GM23338 (cell line): ENCODE measurements at regions not wholly inside any gene's neighbourhood (a gene's known extent, or its start where the extent isn't known, plus 50 kb on each side); places are given as distances from the start of the nearest gene placed in this dataset.
A peak's percentile ranks its signal among the peaks of the same experiment; 100 is the strongest.

Source experiments
- ATAC-seq: fragments of 200-7000 bp; cut with Tn5 transposase; 3 replicates; pipeline ENCODE4 v1.9.1; 2020
- DNase-seq: peaks from one replicate; pipeline ENCODE4 v3.0.0-alpha.2; 2015; ENCODE audit warnings: low spot score
- H2AFZ ChIP-seq: fragments of 200-600 bp; sonication (generic); 2 replicates; pipeline ENCODE4 v1.8.0; 2016; ENCODE audit warnings: antibody characterized with exemption, mild to moderate bottlenecking, moderate library complexity
- H3F3A ChIP-seq: fragments of 200-600 bp; sonication (generic); replicated peaks from 2 replicates; pipeline ENCODE4 v1.8.0; 2017; ENCODE audit warnings: antibody characterized with exemption, mixed run types, low read depth
- H3K27ac ChIP-seq: fragments of 200-600 bp; sonication (generic); 2 replicates; pipeline ENCODE4 v1.6.1; 2016; ENCODE audit warnings: low read depth
- H3K27me3 ChIP-seq: fragments of 200-600 bp; sonication (generic); 2 replicates; pipeline ENCODE4 v1.8.0; 2016; ENCODE audit warnings: mild to moderate bottlenecking, mixed run types, moderate library complexity; ENCODE audit not compliant: insufficient read depth
- H3K36me3 ChIP-seq: fragments of 200-600 bp; sonication (generic); 2 replicates; pipeline ENCODE4 v1.8.0; 2016; ENCODE audit warnings: mild to moderate bottlenecking; ENCODE audit not compliant: insufficient read depth
- H3K4me1 ChIP-seq: fragments of 200-600 bp; sonication (generic); 2 replicates; pipeline ENCODE4 v1.8.0; 2016; ENCODE audit warnings: mild to moderate bottlenecking, moderate library complexity; ENCODE audit not compliant: insufficient read depth
- H3K4me2 ChIP-seq: fragments of 200-600 bp; sonication (generic); 2 replicates; pipeline ENCODE4 v1.7.1; 2017; ENCODE audit warnings: mixed run types
- H3K4me3 ChIP-seq: fragments of 200-600 bp; sonication (generic); 2 replicates; pipeline ENCODE4 v1.6.1; 2016; ENCODE audit warnings: mixed run types
- H3K79me2 ChIP-seq: fragments of 200-600 bp; sonication (generic); replicated peaks from 2 replicates; pipeline ENCODE4 v1.8.0; 2017; ENCODE audit warnings: mild to moderate bottlenecking; ENCODE audit not compliant: insufficient read depth
- H3K9me2 ChIP-seq: fragments of 200-600 bp; sonication (generic); 2 replicates; pipeline ENCODE4 v1.8.0; 2017; ENCODE audit not compliant: insufficient read depth
- H4K20me1 ChIP-seq: fragments of 200-600 bp; sonication (generic); replicated peaks from 2 replicates; pipeline ENCODE4 v1.8.0; 2017; ENCODE audit warnings: mild to moderate bottlenecking; ENCODE audit not compliant: insufficient read depth
- H3K27ac Mint-ChIP-seq: 2 replicates; pipeline ENCODE4 v1.8.0; 2020; ENCODE audit warnings: inconsistent platforms, mild to moderate bottlenecking, moderate library complexity, mixed read lengths
- H3K27me3 Mint-ChIP-seq: 3 replicates; pipeline ENCODE4 v1.8.0; 2022; ENCODE audit warnings: low read depth, mild to moderate bottlenecking, moderate library complexity, mixed read lengths, inconsistent platforms; ENCODE audit not compliant: insufficient read depth, poor library complexity
- H3K36me3 Mint-ChIP-seq: 3 replicates; pipeline ENCODE4 v1.8.0; 2021; ENCODE audit warnings: low read depth, mild to moderate bottlenecking, inconsistent platforms, moderate library complexity, mixed read lengths
- H3K4me1 Mint-ChIP-seq: 3 replicates; pipeline ENCODE4 v1.8.0; 2020; ENCODE audit warnings: mild to moderate bottlenecking, inconsistent platforms, mixed read lengths
- H3K4me3 Mint-ChIP-seq: 3 replicates; pipeline ENCODE4 v1.8.0; 2021; ENCODE audit warnings: moderate library complexity, mild to moderate bottlenecking, inconsistent platforms, mixed read lengths
- H3K9me3 Mint-ChIP-seq: 3 replicates; pipeline ENCODE4 v1.8.0; 2020; ENCODE audit warnings: moderate library complexity, mild to moderate bottlenecking, inconsistent platforms, mixed read lengths
- CREB1 ChIP-seq: fragments of 250-450 bp; sonication (Bioruptor Pico); IDR thresholded peaks from 2 replicates; pipeline ENCODE4 v1.5.0; 2020; ENCODE audit warnings: low read depth, mild to moderate bottlenecking, moderate library complexity
- EZH2 ChIP-seq: fragments of 200-600 bp; sonication (generic); IDR thresholded peaks from one replicate; pipeline ENCODE4 v1.8.0; 2017; ENCODE audit warnings: antibody characterized with exemption, mild to moderate bottlenecking, low read depth; ENCODE audit not compliant: unreplicated experiment
- NANOG ChIP-seq: IDR thresholded peaks from 2 replicates; pipeline ENCODE4 v1.6.1; 2016; ENCODE audit warnings: antibody characterized with exemption, borderline replicate concordance
- STAT1 ChIP-seq: IDR thresholded peaks from one replicate; pipeline ENCODE4 v1.6.1; 2016; ENCODE audit warnings: antibody characterized with exemption; ENCODE audit not compliant: unreplicated experiment
- ZNF114 ChIP-seq: fragments of 250-450 bp; sonication (Bioruptor Pico); IDR thresholded peaks from 2 replicates; pipeline ENCODE4 v1.5.0; 2020; ENCODE audit warnings: mild to moderate bottlenecking, moderate library complexity
- ZNF331 ChIP-seq: fragments of 250-450 bp; sonication (Bioruptor Pico); IDR thresholded peaks from 2 replicates; pipeline ENCODE4 v1.5.0; 2020; ENCODE audit warnings: low read depth, mild to moderate bottlenecking, moderate library complexity
- TF ChIP-seq, protein P1 (sequence below): fragments of 250-450 bp; sonication (Bioruptor Pico); IDR thresholded peaks from 2 replicates; pipeline ENCODE4 v1.5.0; 2020; ENCODE audit warnings: mild to moderate bottlenecking, moderate library complexity
- TF ChIP-seq, protein P2 (sequence below), 2 experiments: fragments of 200-600 bp in 1 of 2; sonication (generic) in 1 of 2; conservative IDR thresholded peaks; 2 replicates each; pipeline versions ENCODE4 v1.5.1 to v1.6.1; 2016 to 2017; ENCODE audit warnings: antibody characterized with exemption in 2 of 2, low read depth in 2 of 2, mild to moderate bottlenecking in 2 of 2, moderate library complexity in 1 of 2
- TF ChIP-seq, protein P3 (sequence below): IDR thresholded peaks from 2 replicates; pipeline ENCODE4 v1.6.1; 2016; ENCODE audit warnings: antibody characterized with exemption

DNA sequence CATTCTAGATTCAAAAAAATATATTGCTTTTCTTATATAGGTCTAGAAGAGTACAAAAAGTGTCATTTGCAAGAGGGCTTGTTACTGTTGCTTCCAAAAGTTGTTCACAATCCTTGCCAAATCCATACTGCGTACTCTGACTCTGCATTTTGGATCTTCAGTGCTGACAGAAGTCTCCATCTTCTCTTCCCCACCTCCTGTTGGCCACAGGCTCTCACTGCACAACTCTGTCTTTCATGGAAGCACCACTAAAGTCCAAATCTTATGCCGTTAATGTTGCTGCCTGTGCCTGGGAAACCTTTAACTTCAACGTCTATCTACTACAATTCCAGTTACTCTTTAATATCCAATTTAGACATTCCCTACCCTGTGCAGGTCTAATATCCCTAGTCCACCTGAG is 419.9 kb downstream of the NR2F2 start:
- no peaks in the 10 kb centered on the region for H3K27me3 ChIP-seq
- no peaks in the 10 kb centered on the region for H3F3A ChIP-seq
- no peak overlapping the region for H3K4me3 Mint-ChIP-seq
- no peak overlapping the region for H3K4me3 ChIP-seq
- no peaks in the 10 kb centered on the region for H4K20me1 ChIP-seq
- H3K36me3 Mint-ChIP-seq = no peaks in the 10 kb centered on the region
- H3K27me3 Mint-ChIP-seq = peaks cover 3% of the 10 kb centered on the region
- H3K27ac ChIP-seq = no peak overlapping the region
- no peaks in the 10 kb centered on the region for H3K9me2 ChIP-seq
- H3K79me2 ChIP-seq = no peaks in the 10 kb centered on the region
- H3K36me3 ChIP-seq = no peaks in the 10 kb centered on the region
- TF ChIP-seq, protein P1, sequence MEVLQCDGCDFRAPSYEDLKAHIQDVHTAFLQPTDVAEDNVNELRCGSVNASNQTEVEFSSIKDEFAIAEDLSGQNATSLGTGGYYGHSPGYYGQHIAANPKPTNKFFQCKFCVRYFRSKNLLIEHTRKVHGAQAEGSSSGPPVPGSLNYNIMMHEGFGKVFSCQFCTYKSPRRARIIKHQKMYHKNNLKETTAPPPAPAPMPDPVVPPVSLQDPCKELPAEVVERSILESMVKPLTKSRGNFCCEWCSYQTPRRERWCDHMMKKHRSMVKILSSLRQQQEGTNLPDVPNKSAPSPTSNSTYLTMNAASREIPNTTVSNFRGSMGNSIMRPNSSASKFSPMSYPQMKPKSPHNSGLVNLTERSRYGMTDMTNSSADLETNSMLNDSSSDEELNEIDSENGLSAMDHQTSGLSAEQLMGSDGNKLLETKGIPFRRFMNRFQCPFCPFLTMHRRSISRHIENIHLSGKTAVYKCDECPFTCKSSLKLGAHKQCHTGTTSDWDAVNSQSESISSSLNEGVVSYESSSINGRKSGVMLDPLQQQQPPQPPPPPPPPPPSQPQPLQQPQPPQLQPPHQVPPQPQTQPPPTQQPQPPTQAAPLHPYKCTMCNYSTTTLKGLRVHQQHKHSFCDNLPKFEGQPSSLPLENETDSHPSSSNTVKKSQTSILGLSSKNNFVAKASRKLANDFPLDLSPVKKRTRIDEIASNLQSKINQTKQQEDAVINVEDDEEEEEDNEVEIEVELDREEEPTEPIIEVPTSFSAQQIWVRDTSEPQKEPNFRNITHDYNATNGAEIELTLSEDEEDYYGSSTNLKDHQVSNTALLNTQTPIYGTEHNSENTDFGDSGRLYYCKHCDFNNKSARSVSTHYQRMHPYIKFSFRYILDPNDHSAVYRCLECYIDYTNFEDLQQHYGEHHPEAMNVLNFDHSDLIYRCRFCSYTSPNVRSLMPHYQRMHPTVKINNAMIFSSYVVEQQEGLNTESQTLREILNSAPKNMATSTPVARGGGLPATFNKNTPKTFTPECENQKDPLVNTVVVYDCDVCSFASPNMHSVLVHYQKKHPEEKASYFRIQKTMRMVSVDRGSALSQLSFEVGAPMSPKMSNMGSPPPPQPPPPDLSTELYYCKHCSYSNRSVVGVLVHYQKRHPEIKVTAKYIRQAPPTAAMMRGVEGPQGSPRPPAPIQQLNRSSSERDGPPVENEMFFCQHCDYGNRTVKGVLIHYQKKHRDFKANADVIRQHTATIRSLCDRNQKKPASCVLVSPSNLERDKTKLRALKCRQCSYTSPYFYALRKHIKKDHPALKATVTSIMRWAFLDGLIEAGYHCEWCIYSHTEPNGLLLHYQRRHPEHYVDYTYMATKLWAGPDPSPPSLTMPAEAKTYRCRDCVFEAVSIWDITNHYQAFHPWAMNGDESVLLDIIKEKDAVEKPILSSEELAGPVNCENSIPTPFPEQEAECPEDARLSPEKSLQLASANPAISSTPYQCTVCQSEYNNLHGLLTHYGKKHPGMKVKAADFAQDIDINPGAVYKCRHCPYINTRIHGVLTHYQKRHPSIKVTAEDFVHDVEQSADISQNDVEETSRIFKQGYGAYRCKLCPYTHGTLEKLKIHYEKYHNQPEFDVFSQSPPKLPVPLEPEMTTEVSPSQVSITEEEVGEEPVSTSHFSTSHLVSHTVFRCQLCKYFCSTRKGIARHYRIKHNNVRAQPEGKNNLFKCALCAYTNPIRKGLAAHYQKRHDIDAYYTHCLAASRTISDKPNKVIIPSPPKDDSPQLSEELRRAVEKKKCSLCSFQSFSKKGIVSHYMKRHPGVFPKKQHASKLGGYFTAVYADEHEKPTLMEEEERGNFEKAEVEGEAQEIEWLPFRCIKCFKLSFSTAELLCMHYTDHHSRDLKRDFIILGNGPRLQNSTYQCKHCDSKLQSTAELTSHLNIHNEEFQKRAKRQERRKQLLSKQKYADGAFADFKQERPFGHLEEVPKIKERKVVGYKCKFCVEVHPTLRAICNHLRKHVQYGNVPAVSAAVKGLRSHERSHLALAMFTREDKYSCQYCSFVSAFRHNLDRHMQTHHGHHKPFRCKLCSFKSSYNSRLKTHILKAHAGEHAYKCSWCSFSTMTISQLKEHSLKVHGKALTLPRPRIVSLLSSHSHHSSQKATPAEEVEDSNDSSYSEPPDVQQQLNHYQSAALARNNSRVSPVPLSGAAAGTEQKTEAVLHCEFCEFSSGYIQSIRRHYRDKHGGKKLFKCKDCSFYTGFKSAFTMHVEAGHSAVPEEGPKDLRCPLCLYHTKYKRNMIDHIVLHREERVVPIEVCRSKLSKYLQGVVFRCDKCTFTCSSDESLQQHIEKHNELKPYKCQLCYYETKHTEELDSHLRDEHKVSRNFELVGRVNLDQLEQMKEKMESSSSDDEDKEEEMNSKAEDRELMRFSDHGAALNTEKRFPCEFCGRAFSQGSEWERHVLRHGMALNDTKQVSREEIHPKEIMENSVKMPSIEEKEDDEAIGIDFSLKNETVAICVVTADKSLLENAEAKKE (CRISPR knock-in tag) = no peak
- TF ChIP-seq, protein P2, sequence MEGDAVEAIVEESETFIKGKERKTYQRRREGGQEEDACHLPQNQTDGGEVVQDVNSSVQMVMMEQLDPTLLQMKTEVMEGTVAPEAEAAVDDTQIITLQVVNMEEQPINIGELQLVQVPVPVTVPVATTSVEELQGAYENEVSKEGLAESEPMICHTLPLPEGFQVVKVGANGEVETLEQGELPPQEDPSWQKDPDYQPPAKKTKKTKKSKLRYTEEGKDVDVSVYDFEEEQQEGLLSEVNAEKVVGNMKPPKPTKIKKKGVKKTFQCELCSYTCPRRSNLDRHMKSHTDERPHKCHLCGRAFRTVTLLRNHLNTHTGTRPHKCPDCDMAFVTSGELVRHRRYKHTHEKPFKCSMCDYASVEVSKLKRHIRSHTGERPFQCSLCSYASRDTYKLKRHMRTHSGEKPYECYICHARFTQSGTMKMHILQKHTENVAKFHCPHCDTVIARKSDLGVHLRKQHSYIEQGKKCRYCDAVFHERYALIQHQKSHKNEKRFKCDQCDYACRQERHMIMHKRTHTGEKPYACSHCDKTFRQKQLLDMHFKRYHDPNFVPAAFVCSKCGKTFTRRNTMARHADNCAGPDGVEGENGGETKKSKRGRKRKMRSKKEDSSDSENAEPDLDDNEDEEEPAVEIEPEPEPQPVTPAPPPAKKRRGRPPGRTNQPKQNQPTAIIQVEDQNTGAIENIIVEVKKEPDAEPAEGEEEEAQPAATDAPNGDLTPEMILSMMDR (conservative IDR thresholded peaks at IDR 0.05; ENCODE audit: low read depth in 2 of 2) = peak; percentile 30 to 46; a peak in 3 of 4 replicates
- TF ChIP-seq NANOG (no peak), EZH2 (no peak)
- no peaks in the 10 kb centered on the region for H3K4me1 ChIP-seq
- no peak overlapping the region for H3K4me2 ChIP-seq
- H3K9me3 Mint-ChIP-seq = no peaks in the 10 kb centered on the region
- ATAC-seq (peak; percentile 40; the same call in 2 of the 3 replicates), DNase-seq (peak; percentile 37)
- H3K4me1 Mint-ChIP-seq = no peaks in the 10 kb centered on the region
- H2AFZ ChIP-seq = no peak overlapping the region
- H3K27ac Mint-ChIP-seq = peak overlapping the region; percentile 65; the same call in 1 of the 2 replicates

DNA sequence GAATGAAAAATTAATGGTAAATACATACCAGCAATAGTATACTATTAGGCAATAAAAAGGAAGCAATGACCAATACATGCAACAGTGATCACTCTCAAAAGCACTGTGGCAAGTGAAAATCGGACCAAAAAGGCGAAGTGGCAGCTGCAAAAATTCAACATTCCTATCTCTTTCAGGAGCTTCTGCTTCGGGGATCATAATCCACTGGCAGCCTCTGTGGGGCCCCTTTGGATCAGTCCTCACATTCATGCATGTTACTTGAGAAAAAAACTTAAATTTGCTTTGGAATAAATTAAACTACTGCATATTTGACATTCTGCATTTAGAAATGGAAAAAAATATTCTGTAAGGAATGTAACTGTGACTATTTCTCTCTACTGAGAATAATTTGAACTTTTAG is 425.6 kb downstream of the NR2F2 start:
- Mint-ChIP-seq H3K4me1 (no peaks in the 10 kb centered on the region), H3K4me3 (no peak overlapping the region), H3K36me3 (no peaks in the 10 kb centered on the region), H3K27me3 (peaks cover 1% of the 10 kb centered on the region), H3K27ac (no peak overlapping the region), H3K9me3 (no peaks in the 10 kb centered on the region; the same call in 2 of the 3 replicates)
- Histone ChIP-seq H3F3A (no peaks in the 10 kb centered on the region), H3K4me2 (no peak overlapping the region), H3K4me1 (no peaks in the 10 kb centered on the region), H3K27me3 (no peaks in the 10 kb centered on the region), H3K27ac (no peak overlapping the region), H3K79me2 (no peaks in the 10 kb centered on the region), H3K9me2 (no peaks in the 10 kb centered on the region; the same call in 1 of the 2 replicates), H4K20me1 (no peaks in the 10 kb centered on the region), H2AFZ (no peak overlapping the region), H3K36me3 (no peaks in the 10 kb centered on the region), H3K4me3 (no peak overlapping the region)
- ATAC-seq = no peak
- no peak for DNase-seq
- no peak for TF ChIP-seq NANOG
- TF ChIP-seq, protein P3, sequence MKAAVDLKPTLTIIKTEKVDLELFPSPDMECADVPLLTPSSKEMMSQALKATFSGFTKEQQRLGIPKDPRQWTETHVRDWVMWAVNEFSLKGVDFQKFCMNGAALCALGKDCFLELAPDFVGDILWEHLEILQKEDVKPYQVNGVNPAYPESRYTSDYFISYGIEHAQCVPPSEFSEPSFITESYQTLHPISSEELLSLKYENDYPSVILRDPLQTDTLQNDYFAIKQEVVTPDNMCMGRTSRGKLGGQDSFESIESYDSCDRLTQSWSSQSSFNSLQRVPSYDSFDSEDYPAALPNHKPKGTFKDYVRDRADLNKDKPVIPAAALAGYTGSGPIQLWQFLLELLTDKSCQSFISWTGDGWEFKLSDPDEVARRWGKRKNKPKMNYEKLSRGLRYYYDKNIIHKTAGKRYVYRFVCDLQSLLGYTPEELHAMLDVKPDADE = no peak
- no peak for TF ChIP-seq EZH2
- TF ChIP-seq ZNF331 (CRISPR knock-in tag) = no peak
- TF ChIP-seq CREB1 (CRISPR knock-in tag) = no peak
- no peak for TF ChIP-seq ZNF114 (CRISPR knock-in tag)
- no peak for TF ChIP-seq STAT1
- TF ChIP-seq, protein P2 (conservative IDR thresholded peaks at IDR 0.05; ENCODE audit: low read depth in 2 of 2) = no peak
